SK-N-SH (cell line): ENCODE measurements at regions not wholly inside any gene's neighbourhood (a gene's known extent, or its start where the extent isn't known, plus 50 kb on each side); places are given as distances from the start of the nearest gene placed in this dataset.
"Not testable (repeated sequence)": the region's sequence is repeated elsewhere in the genome, so short reads cannot be mapped to it uniquely, and the experiment has no call there.

Experiments used
- CTCF ChIA-PET: fragments of 300-600, 350-600 bp; formaldehyde crosslinking; extraction: SDS; loops from one replicate; lab custom pipeline; 2021; lab: Yijun Ruan, JAX
- POLR2A ChIA-PET: fragments of 350-600 bp; sonication (Branson Sonifier 250); formaldehyde crosslinking; extraction: SDS; loops from one replicate; lab custom pipeline; 2020; ENCODE audit warnings: antibody characterized with exemption, inconsistent platforms; lab: Yijun Ruan, JAX
- DNase-seq: peaks from one replicate; pipeline ENCODE4 v3.0.0; 2012
- H2AFZ ChIP-seq: fragments of 200-600 bp; sonication (generic); 2 replicates; pipeline ENCODE4 v1.8.1; 2016; ENCODE audit warnings: antibody characterized with exemption, mild to moderate bottlenecking, low read depth
- H3F3A ChIP-seq: fragments of 200-600 bp; sonication (generic); replicated peaks from 2 replicates; pipeline ENCODE3; 2016; ENCODE audit warnings: antibody characterized with exemption, mild to moderate bottlenecking; ENCODE audit not compliant: insufficient read depth
- H3K27ac ChIP-seq, 2 experiments: fragments of 200-500 bp in 1 of 2; fragments of 200-600 bp in 1 of 2; sonication (Bioruptor generic) in 1 of 2; sonication (generic), shearing (Covaris generic) in 1 of 2; 2 replicates each; pipeline versions ENCODE4 v1.5.1 to v1.6.1; 2014 to 2016; ENCODE audit warnings: low read depth in 2 of 2, inconsistent platforms in 1 of 2, low read length in 1 of 2, mild to moderate bottlenecking in 1 of 2, mixed read lengths in 1 of 2
- H3K27me3 ChIP-seq: fragments of 200-600 bp; sonication (generic), shearing (Covaris generic); 2 replicates; pipeline ENCODE4 v1.6.1; 2016; ENCODE audit warnings: mixed run types; ENCODE audit not compliant: insufficient read depth
- H3K36me3 ChIP-seq, 2 experiments: fragments of 200-500 bp in 1 of 2; fragments of 200-600 bp in 1 of 2; sonication (Bioruptor generic) in 1 of 2; sonication (generic) in 1 of 2; replicated peaks in 1 of 2; 2 replicates each; pipeline versions ENCODE3 to v1.5.1; 2014 to 2016; ENCODE audit warnings: low read length in 1 of 2, mild to moderate bottlenecking in 1 of 2; ENCODE audit not compliant: insufficient read depth in 2 of 2, control insufficient read depth in 1 of 2
- H3K4me1 ChIP-seq, 2 experiments: fragments of 200-500 bp in 1 of 2; fragments of 200-600 bp in 1 of 2; sonication (Bioruptor generic) in 1 of 2; sonication (generic), shearing (Covaris generic) in 1 of 2; 2 replicates each; pipeline versions ENCODE4 v1.5.1 to v1.6.1; 2014 to 2016; ENCODE audit warnings: low read depth in 1 of 2, low read length in 1 of 2, mixed run types in 1 of 2; ENCODE audit not compliant: insufficient read depth in 2 of 2, control insufficient read depth in 1 of 2
- H3K4me2 ChIP-seq: fragments of 200-600 bp; sonication (generic), shearing (Covaris generic); 2 replicates; pipeline ENCODE4 v1.6.1; 2017; ENCODE audit warnings: mixed run types
- H3K4me3 ChIP-seq, 2 experiments: fragments of 200-500 bp in 1 of 2; fragments of 200-600 bp in 1 of 2; sonication (Bioruptor generic) in 1 of 2; sonication (generic), shearing (Covaris generic) in 1 of 2; 2 replicates each; pipeline versions ENCODE4 v1.5.1 to v1.8.1; 2014 to 2016; ENCODE audit warnings: low read depth in 2 of 2, inconsistent platforms in 1 of 2, low read length in 1 of 2, mild to moderate bottlenecking in 1 of 2, mixed read lengths in 1 of 2, moderate library complexity in 1 of 2
- H3K79me2 ChIP-seq: fragments of 200-600 bp; sonication (generic); 2 replicates; pipeline ENCODE4 v1.8.1; 2017; ENCODE audit warnings: mild to moderate bottlenecking; ENCODE audit not compliant: insufficient read depth
- H3K9ac ChIP-seq: fragments of 200-600 bp; sonication (generic); 2 replicates; pipeline ENCODE4 v1.6.1; 2017; ENCODE audit warnings: mixed run types
- H3K9me2 ChIP-seq: fragments of 200-600 bp; sonication (generic); 2 replicates; pipeline ENCODE4 v1.6.1; 2017; ENCODE audit warnings: mixed run types
- H3K9me3 ChIP-seq: fragments of 200-600 bp; sonication (generic); 2 replicates; pipeline ENCODE4 v1.6.1; 2017; ENCODE audit warnings: mixed run types, mild to moderate bottlenecking, moderate library complexity
- H4K20me1 ChIP-seq: fragments of 200-600 bp; sonication (generic); 2 replicates; pipeline ENCODE4 v1.6.1; 2017; ENCODE audit warnings: mild to moderate bottlenecking, mixed run types; ENCODE audit not compliant: insufficient read depth
- WGBS: methylation state at CpG from one replicate; pipeline ENCODE4 v1.1.6; 2017; ENCODE audit warnings: low lambda C conversion rate; 5-methylcytosine and 5-hydroxymethylcytosine counted together

GRCh38 chr5:34096033-34096432, 53.0 kb upstream of the C1QTNF3 start:
- H3K27me3 ChIP-seq, H3K27ac ChIP-seq, H4K20me1 ChIP-seq, H3K9me2 ChIP-seq, DNase-seq, H3K4me1 ChIP-seq, H3K4me2 ChIP-seq, H3K36me3 ChIP-seq, H3K9me3 ChIP-seq, H3K4me3 ChIP-seq, H3K9ac ChIP-seq, CTCF ChIA-PET, H3K79me2 ChIP-seq, H2AFZ ChIP-seq, H3F3A ChIP-seq, POLR2A ChIA-PET: not testable (repeated sequence)
- no CpG with 5 or more reads among the region's 2 CpGs for WGBS

- POLR2A ChIA-PET, result not testable (repeated sequence)
- 81% methylated on average over 3 of the region's 3 CpGs for WGBS
Observed at GRCh38 chr5:34099891-34100290, 56.9 kb upstream of the C1QTNF3 start.

GRCh38 chr5:34101567-34101966, 58.6 kb upstream of the C1QTNF3 start:
- H3K9me2 ChIP-seq, DNase-seq, H3K79me2 ChIP-seq, H2AFZ ChIP-seq, H3K4me2 ChIP-seq, POLR2A ChIA-PET, CTCF ChIA-PET, H3K9me3 ChIP-seq, H3K4me3 ChIP-seq, H3K9ac ChIP-seq, H3K36me3 ChIP-seq, H3K27me3 ChIP-seq, H3F3A ChIP-seq, H3K4me1 ChIP-seq, H3K27ac ChIP-seq, H4K20me1 ChIP-seq: not testable (repeated sequence)

More at GRCh38 chr5:34099891-34100290, 56.9 kb upstream of the C1QTNF3 start:
- H3F3A ChIP-seq, H3K9me2 ChIP-seq, H2AFZ ChIP-seq, H3K79me2 ChIP-seq, H3K27ac ChIP-seq, H3K9ac ChIP-seq, DNase-seq, H3K4me2 ChIP-seq, H3K36me3 ChIP-seq, H3K9me3 ChIP-seq, H3K27me3 ChIP-seq, CTCF ChIA-PET, H3K4me3 ChIP-seq, H4K20me1 ChIP-seq, H3K4me1 ChIP-seq: not testable (repeated sequence)

GRCh38 chr5:34108897-34109296, 65.9 kb upstream of the C1QTNF3 start:
- H3K27me3 ChIP-seq, DNase-seq, H2AFZ ChIP-seq, H3K9ac ChIP-seq, H3K4me2 ChIP-seq, H3K36me3 ChIP-seq, H3K4me3 ChIP-seq, H3K4me1 ChIP-seq, H4K20me1 ChIP-seq, CTCF ChIA-PET, H3K27ac ChIP-seq, H3K9me2 ChIP-seq, H3K79me2 ChIP-seq, H3K9me3 ChIP-seq, H3F3A ChIP-seq, POLR2A ChIA-PET: not testable (repeated sequence)
- 100% methylated on average over 2 of the region's 2 CpGs for WGBS

- H3K9me2 ChIP-seq, H3K9ac ChIP-seq, DNase-seq, H3K4me3 ChIP-seq, H3K4me1 ChIP-seq, H2AFZ ChIP-seq, H3K4me2 ChIP-seq, H3K36me3 ChIP-seq, POLR2A ChIA-PET, H3F3A ChIP-seq, H3K27ac ChIP-seq, H3K27me3 ChIP-seq, CTCF ChIA-PET, H3K9me3 ChIP-seq, H3K79me2 ChIP-seq, H4K20me1 ChIP-seq: not testable (repeated sequence)
- WGBS, result 95% methylated on average over 3 of the region's 3 CpGs
Observed at GRCh38 chr5:34124280-34124679, 81.3 kb upstream of the C1QTNF3 start.

GRCh38 chr5:34125354-34125753, 82.3 kb upstream of the C1QTNF3 start:
- POLR2A ChIA-PET, H3K9me2 ChIP-seq, H3K4me3 ChIP-seq, H2AFZ ChIP-seq, H3K27ac ChIP-seq, DNase-seq, H3K36me3 ChIP-seq, H3F3A ChIP-seq, H3K4me1 ChIP-seq, H3K9ac ChIP-seq, H3K79me2 ChIP-seq, CTCF ChIA-PET, H4K20me1 ChIP-seq, H3K4me2 ChIP-seq, H3K9me3 ChIP-seq, H3K27me3 ChIP-seq: not testable (repeated sequence)
- 85% methylated on average over 3 of the region's 3 CpGs for WGBS

- WGBS, result 91% methylated on average over 3 of the region's 3 CpGs
- CTCF ChIA-PET, result not testable (repeated sequence)
Observed at GRCh38 chr5:34126741-34127140, 83.7 kb upstream of the C1QTNF3 start.

More at GRCh38 chr5:34126741-34127140, 83.7 kb upstream of the C1QTNF3 start:
- H3F3A ChIP-seq, H3K27me3 ChIP-seq, H4K20me1 ChIP-seq, H3K9me2 ChIP-seq, H3K4me2 ChIP-seq, DNase-seq, POLR2A ChIA-PET, H3K4me1 ChIP-seq, H3K9ac ChIP-seq, H2AFZ ChIP-seq, H3K79me2 ChIP-seq, H3K36me3 ChIP-seq, H3K4me3 ChIP-seq, H3K27ac ChIP-seq, H3K9me3 ChIP-seq: not testable (repeated sequence)
